Peyer's patch (tissue), 4 donors: ENCODE measurements at regions not wholly inside any gene's neighbourhood (a gene's known extent, or its start where the extent isn't known, plus 50 kb on each side); places are given as distances from the start of the nearest gene placed in this dataset.

Source experiments
- POLR2A ChIP-seq, 2 donors: fragments of 450-650 bp; IDR thresholded peaks; one replicate each; pipeline ENCODE4 v1.5.1; 2017; ENCODE audit warnings: antibody characterized with exemption in 2 of 2, mild to moderate bottlenecking in 2 of 2, moderate library complexity in 2 of 2
- TF ChIP-seq, protein P1 (sequence below), 6 experiments: fragments of 450-650 bp in 4 of 6; fragments of 200-600 bp in 2 of 6; sonication (generic) in 1 of 6; IDR thresholded peaks; one replicate each; pipeline ENCODE4 v1.5.1; 2017 to 2019; ENCODE audit warnings: antibody characterized with exemption in 6 of 6, mild to moderate bottlenecking in 3 of 6, moderate library complexity in 1 of 6

- TF ChIP-seq, protein P1, sequence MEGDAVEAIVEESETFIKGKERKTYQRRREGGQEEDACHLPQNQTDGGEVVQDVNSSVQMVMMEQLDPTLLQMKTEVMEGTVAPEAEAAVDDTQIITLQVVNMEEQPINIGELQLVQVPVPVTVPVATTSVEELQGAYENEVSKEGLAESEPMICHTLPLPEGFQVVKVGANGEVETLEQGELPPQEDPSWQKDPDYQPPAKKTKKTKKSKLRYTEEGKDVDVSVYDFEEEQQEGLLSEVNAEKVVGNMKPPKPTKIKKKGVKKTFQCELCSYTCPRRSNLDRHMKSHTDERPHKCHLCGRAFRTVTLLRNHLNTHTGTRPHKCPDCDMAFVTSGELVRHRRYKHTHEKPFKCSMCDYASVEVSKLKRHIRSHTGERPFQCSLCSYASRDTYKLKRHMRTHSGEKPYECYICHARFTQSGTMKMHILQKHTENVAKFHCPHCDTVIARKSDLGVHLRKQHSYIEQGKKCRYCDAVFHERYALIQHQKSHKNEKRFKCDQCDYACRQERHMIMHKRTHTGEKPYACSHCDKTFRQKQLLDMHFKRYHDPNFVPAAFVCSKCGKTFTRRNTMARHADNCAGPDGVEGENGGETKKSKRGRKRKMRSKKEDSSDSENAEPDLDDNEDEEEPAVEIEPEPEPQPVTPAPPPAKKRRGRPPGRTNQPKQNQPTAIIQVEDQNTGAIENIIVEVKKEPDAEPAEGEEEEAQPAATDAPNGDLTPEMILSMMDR (IDR thresholded peaks at IDR 0.05), result no peak
- no peak for TF ChIP-seq POLR2A (IDR thresholded peaks at IDR 0.05)
Observed at GRCh38 chr5:142427529-142427928, 102.7 kb upstream of the SPRY4 start.
